ENCODE measurements at regions not wholly inside any gene's neighbourhood (a gene's known extent, or its start where the extent isn't known, plus 50 kb on each side); places are given as distances from the start of the nearest gene placed in this dataset.

GRCh38 chr2:234326694-234327093, 170.2 kb downstream of the ARL4C start:
- no peak for DNase-seq (ENCODE audit: low spot score)
- in situ Hi-C loops (cut with HindIII; ENCODE audit: low sequenced_read_pairs): no loop called here

GRCh38 chr2:234324116-234324515, 172.8 kb downstream of the ARL4C start:
- DNase-seq (ENCODE audit: low spot score): peak; percentile 26
- in situ Hi-C loops (cut with HindIII; ENCODE audit: low sequenced_read_pairs): no loop called here

GRCh38 chr2:234322766-234323465, 174.0 kb downstream of the ARL4C start:
- in situ Hi-C loops (cut with HindIII; ENCODE audit: low sequenced_read_pairs): no loop called here
- no peak for DNase-seq (ENCODE audit: low spot score)

- in situ Hi-C loops (cut with HindIII; ENCODE audit: low sequenced_read_pairs): no loop called here
- no peak for DNase-seq (ENCODE audit: low spot score)
Measured at GRCh38 chr2:234320066-234320465, 176.8 kb downstream of the ARL4C start.

GRCh38 chr2:234318361-234318760, 178.5 kb downstream of the ARL4C start:
- in situ Hi-C loops (cut with HindIII; ENCODE audit: low sequenced_read_pairs): no loop called here
- DNase-seq (ENCODE audit: low spot score): no peak

GRCh38 chr2:234313558-234313957, 183.3 kb downstream of the ARL4C start:
- in situ Hi-C loops (cut with HindIII; ENCODE audit: low sequenced_read_pairs): no loop called here
- no peak for DNase-seq (ENCODE audit: low spot score)

GRCh38 chr2:234310166-234310565, 186.7 kb downstream of the ARL4C start:
- in situ Hi-C loops (cut with HindIII; ENCODE audit: low sequenced_read_pairs): no loop called here
- no peak for DNase-seq (ENCODE audit: low spot score)

- DNase-seq (ENCODE audit: low spot score): no peak
- in situ Hi-C loops (cut with HindIII; ENCODE audit: low sequenced_read_pairs): no loop called here
Measured at GRCh38 chr2:234309431-234309830, 187.4 kb downstream of the ARL4C start.

GRCh38 chr2:234308813-234309195, 188.1 kb downstream of the ARL4C start:
- DNase-seq (ENCODE audit: low spot score): no peak
- in situ Hi-C loops (cut with HindIII; ENCODE audit: low sequenced_read_pairs): no loop called here

- DNase-seq (ENCODE audit: low spot score): no peak
- in situ Hi-C loops (cut with HindIII; ENCODE audit: low sequenced_read_pairs): no loop called here
Measured at GRCh38 chr2:234308073-234308812, 188.6 kb downstream of the ARL4C start.

GRCh38 chr2:234307322-234307961, 189.4 kb downstream of the ARL4C start:
- DNase-seq (ENCODE audit: low spot score): no peak
- in situ Hi-C loops (cut with HindIII; ENCODE audit: low sequenced_read_pairs): no loop called here

- in situ Hi-C loops (cut with HindIII; ENCODE audit: low sequenced_read_pairs): no loop called here
- no peak for DNase-seq (ENCODE audit: low spot score)
Measured at GRCh38 chr2:234306426-234307173, 190.3 kb downstream of the ARL4C start.

- in situ Hi-C loops (cut with HindIII; ENCODE audit: low sequenced_read_pairs): no loop called here
- DNase-seq (ENCODE audit: low spot score): no peak
Measured at GRCh38 chr2:234305846-234306245, 191.0 kb downstream of the ARL4C start.

- in situ Hi-C loops (cut with HindIII; ENCODE audit: low sequenced_read_pairs): no loop called here
- DNase-seq (ENCODE audit: low spot score): no peak
Measured at GRCh38 chr2:234304950-234305349, 191.9 kb downstream of the ARL4C start.

GRCh38 chr2:234302664-234302991, 194.3 kb downstream of the ARL4C start:
- in situ Hi-C loops (cut with HindIII; ENCODE audit: low sequenced_read_pairs): no loop called here
- no peak for DNase-seq (ENCODE audit: low spot score)

- peak; percentile 17 for DNase-seq (ENCODE audit: low spot score)
- in situ Hi-C loops (cut with HindIII; ENCODE audit: low sequenced_read_pairs): no loop called here
Measured at GRCh38 chr2:234300932-234301823, 195.7 kb downstream of the ARL4C start.

- in situ Hi-C loops (cut with HindIII; ENCODE audit: low sequenced_read_pairs): no loop called here
- DNase-seq (ENCODE audit: low spot score): peak; percentile 46
Measured at GRCh38 chr2:234300391-234300925, 196.4 kb downstream of the ARL4C start.

GRCh38 chr2:234298918-234299317, 198.0 kb downstream of the ARL4C start:
- no peak for DNase-seq (ENCODE audit: low spot score)
- in situ Hi-C loops (cut with HindIII; ENCODE audit: low sequenced_read_pairs): no loop called here

- no peak for DNase-seq (ENCODE audit: low spot score)
- in situ Hi-C loops (cut with HindIII; ENCODE audit: low sequenced_read_pairs): no loop called here
Measured at GRCh38 chr2:234296991-234297390, 199.9 kb downstream of the ARL4C start.
